Activated CD8-positive, alpha-beta memory T cell treated with anti-CD3 and anti-CD28 coated beads, Interleukin-2, amount 10 ng/mL, durations not matched to agents 7 days and 5 days (primary cell): ENCODE measurements at regions not wholly inside any gene's neighbourhood (a gene's known extent, or its start where the extent isn't known, plus 50 kb on each side); places are given as distances from the start of the nearest gene placed in this dataset.

Experiments used
- ATAC-seq: fragments of 150-1000 bp; cut with Tn5 transposase; one replicate; pipeline ENCODE4 v1.10.0; 2021; ENCODE audit warnings: moderate library complexity
- CTCF ChIA-PET: fragments of 350-600 bp; sonication (Branson Sonifier 250); formaldehyde crosslinking; loops from one replicate; lab custom pipeline; 2021; ENCODE audit warnings: antibody characterized with exemption; lab: Charles Lee
- DNase-seq: peaks from one replicate; pipeline ENCODE4 v3.0.0-alpha.2; 2020
- H3K27ac Mint-ChIP-seq: one replicate; pipeline ENCODE4 v1.8.0; 2021; ENCODE audit warnings: mild to moderate bottlenecking, mixed read lengths
- H3K27me3 Mint-ChIP-seq: one replicate; pipeline ENCODE4 v1.8.0; 2021; ENCODE audit warnings: mixed read lengths
- H3K36me3 Mint-ChIP-seq: one replicate; pipeline ENCODE4 v1.8.0; 2021; ENCODE audit warnings: mild to moderate bottlenecking, mixed read lengths
- H3K4me1 Mint-ChIP-seq: one replicate; pipeline ENCODE4 v1.8.0; 2021; ENCODE audit warnings: mixed read lengths
- H3K4me3 Mint-ChIP-seq: one replicate; pipeline ENCODE4 v1.8.0; 2021; ENCODE audit warnings: mild to moderate bottlenecking, moderate library complexity, mixed read lengths
- H3K9me3 Mint-ChIP-seq: one replicate; pipeline ENCODE4 v1.8.0; 2022; ENCODE audit warnings: low read depth, mixed read lengths

GRCh38 chr12:97005174-97005573 lies 98.1 kb downstream of the NEDD1 start:
- H3K27ac Mint-ChIP-seq: no peak overlapping the region
- H3K9me3 Mint-ChIP-seq: no peaks in the 10 kb centered on the region
- ATAC-seq: no peak
- no peaks in the 10 kb centered on the region for H3K36me3 Mint-ChIP-seq
- peaks cover 15% of the 10 kb centered on the region for H3K27me3 Mint-ChIP-seq
- H3K4me1 Mint-ChIP-seq: no peaks in the 10 kb centered on the region
- CTCF ChIA-PET: interaction anchor here (0.8 kb wide), 1 partner anchor 9 kb away, joined by 3 read pairs; no protein-coding TSS in a partner anchor
- no peak for DNase-seq
- no peak overlapping the region for H3K4me3 Mint-ChIP-seq

- Mint-ChIP-seq H3K27ac (no peak overlapping the region), H3K4me3 (no peak overlapping the region), H3K27me3 (peaks cover 15% of the 10 kb centered on the region), H3K4me1 (no peaks in the 10 kb centered on the region), H3K9me3 (no peaks in the 10 kb centered on the region), H3K36me3 (no peaks in the 10 kb centered on the region)
- DNase-seq: no peak
- ATAC-seq: no peak
- CTCF ChIA-PET: no interaction called here
Observed at GRCh38 chr12:97005646-97006045, 98.6 kb downstream of the NEDD1 start.

GRCh38 chr12:97006585-97006984 lies 99.5 kb downstream of the NEDD1 start:
- Mint-ChIP-seq H3K27me3 (peaks cover 15% of the 10 kb centered on the region), H3K9me3 (no peaks in the 10 kb centered on the region), H3K36me3 (no peaks in the 10 kb centered on the region), H3K4me1 (no peaks in the 10 kb centered on the region), H3K27ac (no peak overlapping the region), H3K4me3 (no peak overlapping the region)
- no peak for DNase-seq
- CTCF ChIA-PET: no interaction called here
- ATAC-seq: no peak

- Mint-ChIP-seq H3K9me3 (no peaks in the 10 kb centered on the region), H3K27me3 (peaks cover 12% of the 10 kb centered on the region), H3K4me1 (peaks cover 2% of the 10 kb centered on the region), H3K27ac (no peak overlapping the region), H3K36me3 (no peaks in the 10 kb centered on the region), H3K4me3 (no peak overlapping the region)
- ATAC-seq: no peak
- CTCF ChIA-PET: no interaction called here
- DNase-seq: no peak
Observed at GRCh38 chr12:97016163-97016562, 109.1 kb downstream of the NEDD1 start.

- Mint-ChIP-seq H3K36me3 (no peaks in the 10 kb centered on the region), H3K4me3 (no peak overlapping the region), H3K4me1 (peaks cover 2% of the 10 kb centered on the region), H3K27me3 (peaks cover 12% of the 10 kb centered on the region), H3K27ac (no peak overlapping the region), H3K9me3 (no peaks in the 10 kb centered on the region)
- ATAC-seq (no peak), DNase-seq (no peak)
- CTCF ChIA-PET: no interaction called here
Observed at GRCh38 chr12:97017213-97017612, 110.2 kb downstream of the NEDD1 start.

GRCh38 chr12:97022536-97023230 lies 115.6 kb downstream of the NEDD1 start:
- Mint-ChIP-seq H3K27ac (no peak overlapping the region), H3K4me1 (no peaks in the 10 kb centered on the region), H3K9me3 (no peaks in the 10 kb centered on the region), H3K4me3 (no peak overlapping the region), H3K36me3 (no peaks in the 10 kb centered on the region), H3K27me3 (peaks cover 9% of the 10 kb centered on the region)
- DNase-seq (no peak), ATAC-seq (no peak)
- CTCF ChIA-PET: no interaction called here

GRCh38 chr12:97024393-97024792 lies 117.3 kb downstream of the NEDD1 start:
- H3K27ac Mint-ChIP-seq: no peak overlapping the region
- no peaks in the 10 kb centered on the region for H3K4me1 Mint-ChIP-seq
- ATAC-seq (no peak), DNase-seq (no peak)
- CTCF ChIA-PET: no interaction called here
- peaks cover 7% of the 10 kb centered on the region for H3K27me3 Mint-ChIP-seq
- no peaks in the 10 kb centered on the region for H3K36me3 Mint-ChIP-seq
- H3K4me3 Mint-ChIP-seq: no peak overlapping the region
- H3K9me3 Mint-ChIP-seq: no peaks in the 10 kb centered on the region

GRCh38 chr12:97026901-97027300 lies 119.8 kb downstream of the NEDD1 start:
- ATAC-seq: no peak
- DNase-seq: no peak
- Mint-ChIP-seq H3K4me3 (no peak overlapping the region), H3K9me3 (no peaks in the 10 kb centered on the region), H3K27me3 (peaks cover 5% of the 10 kb centered on the region), H3K4me1 (no peaks in the 10 kb centered on the region), H3K27ac (no peak overlapping the region), H3K36me3 (no peaks in the 10 kb centered on the region)
- CTCF ChIA-PET: no interaction called here

- no peaks in the 10 kb centered on the region for H3K4me1 Mint-ChIP-seq
- CTCF ChIA-PET: no interaction called here
Observed at GRCh38 chr12:97027482-97027881, 120.4 kb downstream of the NEDD1 start.

GRCh38 chr12:97038131-97038530 lies 131.1 kb downstream of the NEDD1 start:
- CTCF ChIA-PET: no interaction called here
- no peaks in the 10 kb centered on the region for H3K4me1 Mint-ChIP-seq

More at GRCh38 chr12:97027482-97027881, 120.4 kb downstream of the NEDD1 start:
- DNase-seq (no peak), ATAC-seq (no peak)
- Mint-ChIP-seq H3K27me3 (peaks cover 10% of the 10 kb centered on the region), H3K9me3 (no peaks in the 10 kb centered on the region), H3K4me3 (no peak overlapping the region), H3K27ac (no peak overlapping the region), H3K36me3 (no peaks in the 10 kb centered on the region)

GRCh38 chr12:97038834-97039233 lies 131.8 kb downstream of the NEDD1 start:
- Mint-ChIP-seq H3K4me1 (no peaks in the 10 kb centered on the region), H3K27me3 (no peaks in the 10 kb centered on the region), H3K4me3 (no peak overlapping the region), H3K27ac (no peak overlapping the region), H3K36me3 (no peaks in the 10 kb centered on the region), H3K9me3 (no peaks in the 10 kb centered on the region)
- no peak for DNase-seq
- CTCF ChIA-PET: no interaction called here
- ATAC-seq: no peak

More at GRCh38 chr12:97038131-97038530, 131.1 kb downstream of the NEDD1 start:
- no peak for DNase-seq
- Mint-ChIP-seq H3K36me3 (no peaks in the 10 kb centered on the region), H3K4me3 (no peak overlapping the region), H3K27me3 (no peaks in the 10 kb centered on the region), H3K27ac (no peak overlapping the region), H3K9me3 (no peaks in the 10 kb centered on the region)
- no peak for ATAC-seq

GRCh38 chr12:97046901-97047300 lies 139.8 kb downstream of the NEDD1 start:
- DNase-seq (no peak), ATAC-seq (no peak)
- Mint-ChIP-seq H3K4me1 (no peaks in the 10 kb centered on the region), H3K9me3 (no peaks in the 10 kb centered on the region), H3K4me3 (no peak overlapping the region), H3K36me3 (no peaks in the 10 kb centered on the region), H3K27me3 (peaks cover 8% of the 10 kb centered on the region), H3K27ac (no peak overlapping the region)
- CTCF ChIA-PET: no interaction called here

GRCh38 chr12:97047361-97047760 lies 140.3 kb downstream of the NEDD1 start:
- no peak for ATAC-seq
- CTCF ChIA-PET: no interaction called here
- H3K9me3 Mint-ChIP-seq: no peaks in the 10 kb centered on the region
- H3K4me3 Mint-ChIP-seq: no peak overlapping the region
- DNase-seq: no peak
- H3K27me3 Mint-ChIP-seq: peaks cover 13% of the 10 kb centered on the region
- H3K36me3 Mint-ChIP-seq: no peaks in the 10 kb centered on the region
- no peak overlapping the region for H3K27ac Mint-ChIP-seq
- H3K4me1 Mint-ChIP-seq: no peaks in the 10 kb centered on the region

- Mint-ChIP-seq H3K9me3 (no peaks in the 10 kb centered on the region), H3K4me3 (no peak overlapping the region), H3K27me3 (peaks cover 13% of the 10 kb centered on the region), H3K27ac (no peak overlapping the region), H3K36me3 (no peaks in the 10 kb centered on the region), H3K4me1 (no peaks in the 10 kb centered on the region)
- DNase-seq: no peak
- ATAC-seq: no peak
- CTCF ChIA-PET: interaction anchor here (0.6 kb wide), 1 partner anchor 158 kb away, joined by 3 read pairs; no protein-coding TSS in a partner anchor
Observed at GRCh38 chr12:97048421-97049035, 141.5 kb downstream of the NEDD1 start.
